GM06990 (cell line): ENCODE measurements at regions not wholly inside any gene's neighbourhood (a gene's known extent, or its start where the extent isn't known, plus 50 kb on each side); places are given as distances from the start of the nearest gene placed in this dataset.

Experiments
- DNase-seq: peaks from one replicate; pipeline ENCODE4 v3.0.0-alpha.2; 2011; ENCODE audit not compliant: insufficient read length; ENCODE audit errors: extremely low read depth
- H3K27me3 ChIP-seq: replicated peaks from 2 replicates; pipeline ENCODE4 v1.6.0; 2011; ENCODE audit warnings: low read length; ENCODE audit not compliant: control insufficient read depth, insufficient read depth
- H3K36me3 ChIP-seq: 2 replicates; pipeline ENCODE4 v1.5.1; 2011; ENCODE audit warnings: low read length; ENCODE audit not compliant: control insufficient read depth, insufficient read depth
- H3K4me3 ChIP-seq: replicated peaks from 2 replicates; pipeline ENCODE4 v1.5.1; 2011; ENCODE audit warnings: low read depth, mild to moderate bottlenecking, control low read depth, low read length
- TF ChIP-seq, protein P1 (sequence below): IDR thresholded peaks from 2 replicates; pipeline ENCODE4 v1.5.1; 2011; ENCODE audit warnings: low read length, control low read depth, mild to moderate bottlenecking, inconsistent platforms; ENCODE audit not compliant: insufficient read depth, poor library complexity, severe bottlenecking

DNA sequence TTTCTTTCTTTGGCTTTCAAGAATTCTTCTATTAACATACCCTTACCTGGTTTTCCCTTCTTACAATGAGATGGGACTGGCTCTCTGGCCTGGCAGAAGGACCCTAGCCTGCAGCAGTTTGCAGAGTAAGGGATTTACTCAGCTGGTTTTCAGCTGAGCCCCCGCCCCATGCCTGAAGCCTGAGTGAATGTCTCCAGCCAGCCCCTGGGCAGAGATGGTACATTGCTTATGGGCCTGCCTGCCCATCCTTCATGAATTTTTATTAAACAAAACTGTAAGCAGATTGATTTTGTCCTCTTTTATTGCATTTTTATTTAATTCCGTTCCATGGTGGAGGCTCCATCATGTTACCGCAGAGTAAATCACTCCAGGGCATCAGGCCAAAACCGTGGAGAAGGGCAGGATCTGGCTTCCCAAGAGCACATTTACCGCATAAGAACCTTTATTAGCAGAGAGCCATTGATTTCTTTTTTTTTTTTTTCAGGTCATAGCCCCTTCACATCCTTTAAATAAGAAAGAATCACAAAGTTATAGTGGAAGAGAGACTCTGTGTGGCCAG lies 316.2 kb downstream of the DHX35 start:
- Histone ChIP-seq H3K4me3 (no peak overlapping the region), H3K27me3 (no peaks in the 10 kb centered on the region; the same call in 1 of the 2 replicates), H3K36me3 (no peaks in the 10 kb centered on the region)
- DNase-seq = no peak
- TF ChIP-seq, protein P1, sequence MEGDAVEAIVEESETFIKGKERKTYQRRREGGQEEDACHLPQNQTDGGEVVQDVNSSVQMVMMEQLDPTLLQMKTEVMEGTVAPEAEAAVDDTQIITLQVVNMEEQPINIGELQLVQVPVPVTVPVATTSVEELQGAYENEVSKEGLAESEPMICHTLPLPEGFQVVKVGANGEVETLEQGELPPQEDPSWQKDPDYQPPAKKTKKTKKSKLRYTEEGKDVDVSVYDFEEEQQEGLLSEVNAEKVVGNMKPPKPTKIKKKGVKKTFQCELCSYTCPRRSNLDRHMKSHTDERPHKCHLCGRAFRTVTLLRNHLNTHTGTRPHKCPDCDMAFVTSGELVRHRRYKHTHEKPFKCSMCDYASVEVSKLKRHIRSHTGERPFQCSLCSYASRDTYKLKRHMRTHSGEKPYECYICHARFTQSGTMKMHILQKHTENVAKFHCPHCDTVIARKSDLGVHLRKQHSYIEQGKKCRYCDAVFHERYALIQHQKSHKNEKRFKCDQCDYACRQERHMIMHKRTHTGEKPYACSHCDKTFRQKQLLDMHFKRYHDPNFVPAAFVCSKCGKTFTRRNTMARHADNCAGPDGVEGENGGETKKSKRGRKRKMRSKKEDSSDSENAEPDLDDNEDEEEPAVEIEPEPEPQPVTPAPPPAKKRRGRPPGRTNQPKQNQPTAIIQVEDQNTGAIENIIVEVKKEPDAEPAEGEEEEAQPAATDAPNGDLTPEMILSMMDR = no peak

DNA sequence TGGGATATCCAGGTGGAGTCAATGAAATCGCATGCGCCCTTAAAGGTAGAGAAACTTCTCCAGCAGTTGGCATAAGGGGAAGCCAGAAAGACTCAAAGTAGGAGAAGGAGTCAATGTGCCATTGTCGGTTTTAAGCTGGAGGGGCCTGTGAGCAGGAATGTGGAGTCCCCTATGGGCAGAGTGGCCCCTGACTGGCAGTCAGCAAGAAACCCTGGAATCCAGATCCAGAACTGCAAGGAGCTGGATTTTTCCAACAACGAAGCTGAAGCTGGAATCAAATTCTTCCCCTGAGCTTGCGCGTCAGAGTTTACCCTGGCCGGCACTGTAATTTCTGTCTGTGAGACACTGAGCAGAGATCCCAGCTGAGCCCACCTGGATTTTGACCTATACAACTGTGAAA lies 315.0 kb downstream of the DHX35 start:
- TF ChIP-seq, protein P1 = no peak

DNA sequence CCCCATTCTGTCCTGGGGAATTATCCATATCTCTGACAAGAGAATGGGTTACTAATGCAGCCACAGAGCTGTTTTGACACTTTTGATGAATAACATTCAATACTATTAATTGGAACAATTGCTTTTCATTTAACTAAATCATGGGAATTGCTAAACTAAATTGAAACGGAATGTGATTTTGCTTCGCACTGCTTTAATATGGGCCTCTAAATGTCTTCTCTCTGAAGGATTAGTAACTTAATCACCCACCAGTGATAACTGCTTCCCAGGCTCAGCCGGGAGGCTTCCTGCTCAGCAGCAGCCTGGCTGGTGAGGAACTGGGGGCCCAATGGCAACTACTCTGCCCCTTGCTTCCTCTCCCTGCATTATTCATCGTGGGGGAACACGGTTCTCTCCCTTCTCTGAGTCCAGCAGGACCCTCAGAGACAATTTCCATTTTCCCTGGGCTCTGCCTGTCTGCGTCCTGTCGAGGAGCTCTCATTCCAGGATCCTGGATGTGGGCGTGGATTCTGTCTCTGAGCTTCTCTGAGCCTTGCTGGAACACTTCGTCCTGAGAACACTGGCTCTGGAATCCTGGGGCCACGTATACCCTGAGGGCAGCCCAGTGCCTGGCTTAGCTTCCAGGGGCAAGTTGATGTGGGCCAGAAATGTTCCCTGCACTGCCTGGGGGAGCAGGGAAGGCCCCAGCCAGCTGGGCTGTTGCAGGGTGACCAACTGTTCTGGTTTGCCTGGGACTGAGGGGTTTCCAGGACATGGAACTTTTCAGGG lies 308.9 kb downstream of the DHX35 start:
- no peaks in the 10 kb centered on the region for H3K27me3 ChIP-seq
- TF ChIP-seq, protein P1 = no peak
- DNase-seq = no peak

More for the DNA sequence above, 315.0 kb downstream of the DHX35 start:
- H3K36me3 ChIP-seq = no peaks in the 10 kb centered on the region
- no peaks in the 10 kb centered on the region for H3K27me3 ChIP-seq
- no peak overlapping the region for H3K4me3 ChIP-seq
- no peak for DNase-seq

DNA sequence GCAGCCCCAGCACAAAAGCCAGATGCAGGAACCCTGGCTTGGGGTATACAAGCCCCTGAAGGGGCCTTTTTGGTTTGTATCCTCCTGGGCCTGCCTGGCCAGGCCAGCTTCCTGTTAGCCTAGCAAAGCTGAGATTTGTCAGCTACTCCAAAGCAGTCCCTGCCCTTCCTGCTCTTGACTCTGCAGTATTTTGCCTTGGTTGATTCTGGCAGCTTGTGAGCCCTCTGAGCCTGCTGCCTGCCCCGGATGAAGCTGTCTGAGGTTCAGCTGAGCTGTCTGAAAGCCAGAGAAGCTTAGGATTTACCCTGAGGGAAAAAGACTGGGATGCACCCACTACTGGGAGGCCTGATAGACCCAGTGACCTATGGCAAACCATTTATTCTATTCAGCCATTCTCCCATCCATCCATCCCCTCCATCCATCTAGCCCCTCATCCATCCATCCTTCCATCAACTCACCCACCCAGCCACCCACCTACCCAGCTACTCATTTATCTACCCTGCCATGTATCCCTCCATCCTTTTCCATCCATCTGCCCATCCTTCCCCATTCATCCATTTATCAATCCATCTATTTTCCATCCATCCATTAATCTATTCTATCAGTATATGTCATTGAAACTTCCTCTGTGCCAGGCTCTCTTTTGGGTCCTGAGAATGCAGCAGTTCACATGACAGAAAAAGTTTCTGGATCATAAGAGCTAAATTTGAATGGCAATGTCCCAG lies 307.5 kb downstream of the DHX35 start:
- no peak overlapping the region for H3K4me3 ChIP-seq
- H3K27me3 ChIP-seq = no peaks in the 10 kb centered on the region
- no peaks in the 10 kb centered on the region for H3K36me3 ChIP-seq
- no peak for DNase-seq
- TF ChIP-seq, protein P1 = no peak

More for the DNA sequence above, 308.9 kb downstream of the DHX35 start:
- H3K36me3 ChIP-seq = no peaks in the 10 kb centered on the region
- H3K4me3 ChIP-seq = no peak overlapping the region

DNA sequence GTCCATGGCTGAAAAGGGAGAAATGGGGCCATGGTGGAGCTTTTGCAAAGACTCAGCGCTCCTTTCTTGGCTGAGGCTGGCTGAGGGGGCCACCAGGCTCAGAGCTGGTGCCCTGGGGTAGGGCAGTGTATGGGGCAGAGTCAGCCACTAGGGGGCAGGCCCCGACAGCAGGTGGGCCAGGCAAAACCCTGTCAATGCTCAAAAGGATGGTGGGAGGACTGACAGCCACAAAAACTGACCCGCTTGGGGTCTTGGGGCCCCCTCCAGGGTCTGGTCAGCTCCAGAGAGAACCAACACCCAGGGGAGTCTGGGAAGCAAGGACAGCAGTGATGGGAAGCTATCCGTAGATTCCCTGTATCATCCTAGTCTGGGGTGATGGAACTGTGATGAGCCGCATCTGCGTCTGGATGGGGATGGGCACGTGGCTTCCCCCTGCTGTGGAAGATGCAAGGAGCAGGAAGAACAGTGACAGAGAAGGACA lies 306.9 kb downstream of the DHX35 start:
- DNase-seq = peak; percentile 20
- Histone ChIP-seq H3K27me3 (no peaks in the 10 kb centered on the region), H3K4me3 (no peak overlapping the region), H3K36me3 (no peaks in the 10 kb centered on the region)
- TF ChIP-seq, protein P1 = peak; percentile 93
